ENCODE measurements at regions not wholly inside any gene's neighbourhood (a gene's known extent, or its start where the extent isn't known, plus 50 kb on each side); places are given as distances from the start of the nearest gene placed in this dataset.

- no peak overlapping the region for H3K4me2 ChIP-seq (ENCODE audit: low read length)
- H3K27ac ChIP-seq (ENCODE audit: low read length), result no peak overlapping the region
- H3K9ac ChIP-seq (ENCODE audit: low read length), result no peak overlapping the region
- H2AFZ ChIP-seq (ENCODE audit: low read depth, low read length), result no peak overlapping the region
- no peaks in the 10 kb centered on the region for H3K36me3 ChIP-seq (ENCODE audit: insufficient read depth, low read length)
- H4K20me1 ChIP-seq (ENCODE audit: insufficient read depth), result no peaks in the 10 kb centered on the region
- no peaks in the 10 kb centered on the region for H3K27me3 ChIP-seq (ENCODE audit: insufficient read depth, low read depth, low read length)
- H3K9me2 ChIP-seq (ENCODE audit: insufficient read depth, low read length), result no peaks in the 10 kb centered on the region
- no peak overlapping the region for H3K4me3 ChIP-seq (ENCODE audit: low read length)
- H3K79me2 ChIP-seq (replicated peaks; ENCODE audit: insufficient read depth, low read length), result no peaks in the 10 kb centered on the region
- H3K9me3 ChIP-seq (ENCODE audit: low read length), result no peaks in the 10 kb centered on the region
- no peaks in the 10 kb centered on the region for H3F3A ChIP-seq (ENCODE audit: insufficient read depth, low read length, poor library complexity, severe bottlenecking)
- TF ChIP-seq CTCF (IDR thresholded peaks at IDR 0.05; ENCODE audit: poor library complexity, severe bottlenecking) (no peak), REST (IDR thresholded peaks at IDR 0.05; ENCODE audit: borderline replicate concordance) (no peak), MXI1 (conservative IDR thresholded peaks at IDR 0.05; ENCODE audit: poor library complexity, severe bottlenecking) (no peak), EP300 (conservative IDR thresholded peaks at IDR 0.05; ENCODE audit: poor library complexity, severe bottlenecking) (no peak), RAD21 (conservative IDR thresholded peaks at IDR 0.05) (no peak), EZH2 (IDR thresholded peaks at IDR 0.05; ENCODE audit: borderline replicate concordance, insufficient read depth, low read length, poor library complexity, severe bottlenecking) (no peak), POLR2AphosphoS5 (IDR thresholded peaks at IDR 0.05) (no peak), TAF1 (IDR thresholded peaks at IDR 0.05; ENCODE audit: low read depth) (no peak), SMC3 (conservative IDR thresholded peaks at IDR 0.05; ENCODE audit: poor library complexity) (no peak)
Measured at GRCh38 chr1:192522673-192523072, 52.9 kb upstream of the RGS1 start.

- Histone ChIP-seq H4K20me1 (ENCODE audit: insufficient read depth) (no peaks in the 10 kb centered on the region), H2AFZ (ENCODE audit: low read depth, low read length) (no peak overlapping the region), H3K27ac (ENCODE audit: low read length) (no peak overlapping the region), H3K36me3 (ENCODE audit: insufficient read depth, low read length) (no peaks in the 10 kb centered on the region), H3K4me3 (ENCODE audit: low read length) (no peak overlapping the region), H3F3A (ENCODE audit: insufficient read depth, low read length, poor library complexity, severe bottlenecking) (no peaks in the 10 kb centered on the region), H3K79me2 (replicated peaks; ENCODE audit: insufficient read depth, low read length) (no peaks in the 10 kb centered on the region), H3K4me2 (ENCODE audit: low read length) (no peak overlapping the region), H3K9me3 (ENCODE audit: low read length) (no peaks in the 10 kb centered on the region), H3K27me3 (ENCODE audit: insufficient read depth, low read depth, low read length) (no peaks in the 10 kb centered on the region), H3K9ac (ENCODE audit: low read length) (no peak overlapping the region), H3K9me2 (ENCODE audit: insufficient read depth, low read length) (no peaks in the 10 kb centered on the region)
- TF ChIP-seq TAF1 (IDR thresholded peaks at IDR 0.05; ENCODE audit: low read depth), result no peak
- TF ChIP-seq POLR2AphosphoS5 (IDR thresholded peaks at IDR 0.05), result no peak
- no peak for TF ChIP-seq MXI1 (conservative IDR thresholded peaks at IDR 0.05; ENCODE audit: poor library complexity, severe bottlenecking)
- TF ChIP-seq CTCF (IDR thresholded peaks at IDR 0.05; ENCODE audit: poor library complexity, severe bottlenecking), result no peak
- TF ChIP-seq EZH2 (IDR thresholded peaks at IDR 0.05; ENCODE audit: borderline replicate concordance, insufficient read depth, low read length, poor library complexity, severe bottlenecking), result no peak
- no peak for TF ChIP-seq REST (IDR thresholded peaks at IDR 0.05; ENCODE audit: borderline replicate concordance)
- no peak for TF ChIP-seq SMC3 (conservative IDR thresholded peaks at IDR 0.05; ENCODE audit: poor library complexity)
- TF ChIP-seq EP300 (conservative IDR thresholded peaks at IDR 0.05; ENCODE audit: poor library complexity, severe bottlenecking), result no peak
- no peak for TF ChIP-seq RAD21 (conservative IDR thresholded peaks at IDR 0.05)
Measured at GRCh38 chr1:192524223-192524622, 51.4 kb upstream of the RGS1 start.
